H9 (cell line): ENCODE measurements at regions not wholly inside any gene's neighbourhood (a gene's known extent, or its start where the extent isn't known, plus 50 kb on each side); places are given as distances from the start of the nearest gene placed in this dataset.

Experiments used
- DNase-seq: peaks from one replicate; pipeline ENCODE4 v3.0.0-alpha.2; 2017
- H2AFZ ChIP-seq: one replicate; pipeline ENCODE4 v1.6.1; 2013; ENCODE audit warnings: mild to moderate bottlenecking, low read length, control low read depth, moderate library complexity
- H2AK5ac ChIP-seq: 2 replicates; pipeline ENCODE4 v1.6.1; 2013; ENCODE audit warnings: low read length, control low read depth, mixed read lengths; ENCODE audit not compliant: insufficient read length
- H2BK120ac ChIP-seq: one replicate; pipeline ENCODE4 v1.6.1; 2013; ENCODE audit warnings: low read depth, mild to moderate bottlenecking, low read length, control low read depth, inconsistent platforms; ENCODE audit not compliant: poor library complexity, severe bottlenecking
- H2BK12ac ChIP-seq: 2 replicates; pipeline ENCODE4 v1.6.1; 2013; ENCODE audit warnings: low read length, control low read depth, mixed read lengths, low read depth; ENCODE audit not compliant: insufficient read length
- H2BK15ac ChIP-seq: 2 replicates; pipeline ENCODE4 v1.6.1; 2013; ENCODE audit warnings: low read depth, low read length, control low read depth
- H2BK20ac ChIP-seq: one replicate; pipeline ENCODE4 v1.6.1; 2013; ENCODE audit warnings: low read depth, mild to moderate bottlenecking, low read length, control low read depth, inconsistent platforms; ENCODE audit not compliant: poor library complexity, severe bottlenecking
- H2BK5ac ChIP-seq: 2 replicates; pipeline ENCODE4 v1.6.1; 2013; ENCODE audit warnings: low read length, control low read depth, mixed read lengths; ENCODE audit not compliant: insufficient read length
- H3K14ac ChIP-seq: 2 replicates; pipeline ENCODE4 v1.6.1; 2013; ENCODE audit warnings: low read length, control low read depth; ENCODE audit not compliant: insufficient read depth
- H3K18ac ChIP-seq: 2 replicates; pipeline ENCODE4 v1.6.1; 2013; ENCODE audit warnings: low read depth, mild to moderate bottlenecking, mixed read lengths, low read length, control low read depth; ENCODE audit not compliant: insufficient read length
- H3K23ac ChIP-seq: 2 replicates; pipeline ENCODE4 v1.6.1; 2013; ENCODE audit warnings: low read length, control low read depth, mixed read lengths, low read depth; ENCODE audit not compliant: insufficient read length
- H3K23me2 ChIP-seq: 2 replicates; pipeline ENCODE4 v1.6.1; 2013; ENCODE audit warnings: low read depth, mild to moderate bottlenecking, mixed read lengths, low read length, control low read depth; ENCODE audit not compliant: insufficient read length, poor library complexity, severe bottlenecking
- H3K27ac ChIP-seq: 2 replicates; pipeline ENCODE4 v1.5.1; 2013; ENCODE audit warnings: low read length, control low read depth, mixed read lengths, low read depth; ENCODE audit not compliant: insufficient read length
- H3K27me3 ChIP-seq: 2 replicates; pipeline ENCODE4 v1.6.1; 2013; ENCODE audit warnings: low read length, control low read depth, inconsistent platforms; ENCODE audit not compliant: insufficient read depth
- H3K4ac ChIP-seq: 2 replicates; pipeline ENCODE4 v1.6.1; 2013; ENCODE audit warnings: low read depth, mild to moderate bottlenecking, control low read depth, inconsistent platforms, low read length, moderate library complexity
- H3K4me1 ChIP-seq: 2 replicates; pipeline ENCODE4 v1.6.1; 2013; ENCODE audit warnings: low read length, control low read depth, inconsistent platforms; ENCODE audit not compliant: insufficient read depth
- H3K4me2 ChIP-seq: 2 replicates; pipeline ENCODE4 v1.6.1; 2013; ENCODE audit warnings: low read length, control low read depth, mixed read lengths; ENCODE audit not compliant: insufficient read length, insufficient read depth
- H3K56ac ChIP-seq: 2 replicates; pipeline ENCODE4 v1.6.1; 2013; ENCODE audit warnings: low read depth, mild to moderate bottlenecking, mixed read lengths, low read length, control low read depth; ENCODE audit not compliant: insufficient read length
- H3K79me1 ChIP-seq: 2 replicates; pipeline ENCODE4 v1.6.1; 2013; ENCODE audit warnings: low read depth, mild to moderate bottlenecking, moderate library complexity, low read length, control low read depth, inconsistent platforms; ENCODE audit not compliant: insufficient read depth, poor library complexity, severe bottlenecking
- H3K79me2 ChIP-seq: 2 replicates; pipeline ENCODE4 v1.6.1; 2013; ENCODE audit warnings: low read length, control low read depth, inconsistent platforms; ENCODE audit not compliant: insufficient read depth
- H3K9ac ChIP-seq: 2 replicates; pipeline ENCODE4 v1.6.1; 2013; ENCODE audit warnings: low read length, control low read depth, mixed read lengths; ENCODE audit not compliant: insufficient read length; ENCODE audit errors: extremely low read depth
- H3K9me3 ChIP-seq: one replicate; pipeline ENCODE4 v1.6.1; 2013; ENCODE audit warnings: low read depth, low read length, inconsistent platforms; ENCODE audit not compliant: control insufficient read depth
- H3T11ph ChIP-seq: one replicate; pipeline ENCODE4 v1.6.1; 2013; ENCODE audit warnings: mild to moderate bottlenecking, low read length, control low read depth, inconsistent platforms
- H4K20me1 ChIP-seq: one replicate; pipeline ENCODE4 v1.6.1; 2013; ENCODE audit not compliant: control insufficient read depth, insufficient read length, insufficient read depth
- H4K5ac ChIP-seq: 2 replicates; pipeline ENCODE4 v1.6.1; 2013; ENCODE audit warnings: low read depth, mild to moderate bottlenecking, mixed read lengths, low read length, control low read depth; ENCODE audit not compliant: insufficient read length
- H4K8ac ChIP-seq: replicated peaks from 2 replicates; pipeline ENCODE4 v1.6.1; 2013; ENCODE audit warnings: low read length, control low read depth, mixed read lengths, low read depth; ENCODE audit not compliant: insufficient read length
- H4K91ac ChIP-seq: 2 replicates; pipeline ENCODE4 v1.6.1; 2013; ENCODE audit warnings: low read depth, mild to moderate bottlenecking, moderate library complexity, mixed read lengths, low read length, control low read depth; ENCODE audit not compliant: insufficient read length
- H3K27ac Mint-ChIP-seq, 3 experiments: 2 replicates in 2 of 3; 3 replicates in 1 of 3; pipeline ENCODE4 v1.8.0; 2020 to 2021; ENCODE audit warnings: mixed read lengths in 3 of 3, mild to moderate bottlenecking in 1 of 3, moderate library complexity in 1 of 3
- H3K27me3 Mint-ChIP-seq: 2 replicates; pipeline ENCODE4 v1.8.0; 2021; ENCODE audit warnings: low read depth, mild to moderate bottlenecking, moderate library complexity, mixed read lengths
- H3K36me3 Mint-ChIP-seq, 3 experiments: 2 replicates in 2 of 3; 3 replicates in 1 of 3; pipeline ENCODE4 v1.8.0; 2020 to 2021; ENCODE audit warnings: low read depth in 3 of 3, mixed read lengths in 3 of 3; ENCODE audit not compliant: insufficient read depth in 1 of 3
- H3K4me1 Mint-ChIP-seq, 2 experiments: 2 replicates each; pipeline ENCODE4 v1.8.0; 2020; ENCODE audit warnings: mixed read lengths in 2 of 2
- H3K4me3 Mint-ChIP-seq, 2 experiments: 2 replicates in 1 of 2; 3 replicates in 1 of 2; pipeline ENCODE4 v1.8.0; 2020 to 2021; ENCODE audit warnings: mild to moderate bottlenecking in 2 of 2, mixed read lengths in 2 of 2, moderate library complexity in 1 of 2
- H3K9me3 Mint-ChIP-seq, 2 experiments: 2 replicates in 1 of 2; 3 replicates in 1 of 2; pipeline ENCODE4 v1.8.0; 2020; ENCODE audit warnings: mild to moderate bottlenecking in 2 of 2, mixed read lengths in 2 of 2, moderate library complexity in 1 of 2
- TF ChIP-seq, protein P1 (sequence below): fragments of 200-600 bp; sonication (generic); conservative IDR thresholded peaks from 3 replicates; pipeline ENCODE4 v1.8.0; 2021; ENCODE audit warnings: antibody characterized with exemption, mild to moderate bottlenecking

DNA sequence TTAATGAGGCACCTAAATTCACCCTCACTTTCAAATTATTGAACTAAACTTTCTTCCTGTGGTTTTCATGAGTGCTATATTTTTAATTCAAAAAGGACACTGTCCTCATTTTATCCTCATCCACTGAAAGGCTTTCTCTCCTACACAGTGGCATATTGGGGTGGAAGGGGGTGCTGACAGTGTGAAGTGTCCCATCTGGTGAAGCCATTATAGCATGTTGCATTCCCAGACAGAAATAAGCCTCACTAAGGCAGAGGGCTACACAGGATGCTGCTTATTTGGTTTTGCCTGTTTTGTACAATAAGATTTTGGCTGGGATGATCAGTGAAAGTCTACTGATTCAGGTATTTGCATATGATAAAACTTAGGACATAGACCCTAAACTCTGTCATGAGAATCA lies 82.4 kb upstream of the INHBA start:
- no peaks in the 10 kb centered on the region for H3K36me3 Mint-ChIP-seq
- H2AFZ ChIP-seq, result no peak overlapping the region
- no peak overlapping the region for H3K4me3 Mint-ChIP-seq

More for the DNA sequence above, 82.4 kb upstream of the INHBA start:
- H3K27ac Mint-ChIP-seq, result no peak overlapping the region
- Histone ChIP-seq H3K27ac (no peak overlapping the region), H3K23me2 (no peaks in the 10 kb centered on the region), H3K14ac (no peak overlapping the region), H2BK120ac (no peak overlapping the region), H4K20me1 (no peaks in the 10 kb centered on the region), H3K79me2 (no peaks in the 10 kb centered on the region), H2BK20ac (no peak overlapping the region), H4K8ac (no peak overlapping the region), H2AK5ac (no peak overlapping the region), H4K91ac (no peak overlapping the region), H3K56ac (no peak overlapping the region), H3K9ac (no peak overlapping the region), H3K18ac (no peak overlapping the region), H3K23ac (no peak overlapping the region), H4K5ac (no peak overlapping the region), H3T11ph (no peak overlapping the region), H2BK15ac (no peak overlapping the region), H3K27me3 (no peaks in the 10 kb centered on the region), H3K4me1 (no peaks in the 10 kb centered on the region; the same call in 1 of the 2 replicates), H3K4me2 (no peak overlapping the region), H3K79me1 (no peaks in the 10 kb centered on the region), H3K4ac (no peak overlapping the region), H3K9me3 (no peaks in the 10 kb centered on the region), H2BK5ac (no peak overlapping the region), H2BK12ac (no peak overlapping the region)
- TF ChIP-seq, protein P1, sequence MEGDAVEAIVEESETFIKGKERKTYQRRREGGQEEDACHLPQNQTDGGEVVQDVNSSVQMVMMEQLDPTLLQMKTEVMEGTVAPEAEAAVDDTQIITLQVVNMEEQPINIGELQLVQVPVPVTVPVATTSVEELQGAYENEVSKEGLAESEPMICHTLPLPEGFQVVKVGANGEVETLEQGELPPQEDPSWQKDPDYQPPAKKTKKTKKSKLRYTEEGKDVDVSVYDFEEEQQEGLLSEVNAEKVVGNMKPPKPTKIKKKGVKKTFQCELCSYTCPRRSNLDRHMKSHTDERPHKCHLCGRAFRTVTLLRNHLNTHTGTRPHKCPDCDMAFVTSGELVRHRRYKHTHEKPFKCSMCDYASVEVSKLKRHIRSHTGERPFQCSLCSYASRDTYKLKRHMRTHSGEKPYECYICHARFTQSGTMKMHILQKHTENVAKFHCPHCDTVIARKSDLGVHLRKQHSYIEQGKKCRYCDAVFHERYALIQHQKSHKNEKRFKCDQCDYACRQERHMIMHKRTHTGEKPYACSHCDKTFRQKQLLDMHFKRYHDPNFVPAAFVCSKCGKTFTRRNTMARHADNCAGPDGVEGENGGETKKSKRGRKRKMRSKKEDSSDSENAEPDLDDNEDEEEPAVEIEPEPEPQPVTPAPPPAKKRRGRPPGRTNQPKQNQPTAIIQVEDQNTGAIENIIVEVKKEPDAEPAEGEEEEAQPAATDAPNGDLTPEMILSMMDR, result no peak
- no peaks in the 10 kb centered on the region for H3K9me3 Mint-ChIP-seq
- H3K27me3 Mint-ChIP-seq, result no peaks in the 10 kb centered on the region
- peaks cover 0 to 8% of the 10 kb centered on the region in 2 experiments; a peak in 1 of 4 replicates for H3K4me1 Mint-ChIP-seq
- no peak for DNase-seq
